GM18870 (cell line): ENCODE measurements at regions not wholly inside any gene's neighbourhood (a gene's known extent, or its start where the extent isn't known, plus 50 kb on each side); places are given as distances from the start of the nearest gene placed in this dataset.
"Not testable (repeated sequence)": the region's sequence is repeated elsewhere in the genome, so short reads cannot be mapped to it uniquely, and the experiment has no call there.

Source experiments
- ATAC-seq: cut with Tn5 transposase; IDR thresholded peaks from one replicate; pipeline ENCODE4 v1.9.1; 2021; ENCODE audit warnings: moderate library complexity; ENCODE audit not compliant: unreplicated experiment

DNA sequence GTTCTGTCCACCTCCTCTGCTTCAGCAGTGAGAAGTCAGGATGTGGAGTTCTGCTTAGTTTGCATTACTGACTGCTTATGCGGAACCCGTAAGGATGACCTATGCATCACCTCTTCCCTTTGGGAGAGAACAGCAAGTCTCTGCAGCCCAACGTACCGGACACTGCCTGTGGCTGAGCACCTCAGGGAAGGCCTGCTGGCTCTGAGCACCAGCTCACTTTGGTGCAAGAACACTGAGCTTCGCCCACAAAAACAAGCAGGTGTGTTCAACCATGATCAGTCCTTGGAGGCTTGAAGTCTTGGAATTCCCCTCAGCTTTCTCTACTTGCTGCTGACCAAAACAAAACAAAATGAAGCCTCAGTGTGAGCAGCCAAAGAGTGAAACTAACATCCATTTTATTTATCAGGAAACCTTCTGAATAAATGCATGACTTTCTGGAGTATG, 52.7 kb upstream of the NCK2 start:
- peak; percentile 80 for ATAC-seq

DNA sequence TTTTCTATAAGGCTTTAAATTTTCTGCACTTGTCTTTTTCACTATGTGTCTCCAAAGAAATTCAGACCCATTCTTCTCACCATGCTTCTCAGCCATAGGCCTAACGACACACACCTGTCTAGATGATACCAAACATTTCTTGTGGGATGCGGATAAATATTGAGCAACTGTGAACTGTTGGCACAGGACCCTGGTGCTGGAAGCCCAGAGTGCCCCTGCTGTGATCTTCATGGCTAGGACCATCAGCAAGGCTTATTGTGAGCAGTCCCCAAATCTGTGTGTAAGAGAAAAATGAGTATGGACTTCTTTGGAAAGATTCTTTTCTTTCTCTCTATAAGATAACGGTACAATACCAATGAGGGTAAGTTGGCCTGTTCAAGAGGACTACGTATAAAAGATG, 54.1 kb upstream of the NCK2 start:
- no peak for ATAC-seq

- ATAC-seq = no peak
These were observed 55.2 kb upstream of the NCK2 start for GRCh38 chr2:105689484-105689883.

DNA sequence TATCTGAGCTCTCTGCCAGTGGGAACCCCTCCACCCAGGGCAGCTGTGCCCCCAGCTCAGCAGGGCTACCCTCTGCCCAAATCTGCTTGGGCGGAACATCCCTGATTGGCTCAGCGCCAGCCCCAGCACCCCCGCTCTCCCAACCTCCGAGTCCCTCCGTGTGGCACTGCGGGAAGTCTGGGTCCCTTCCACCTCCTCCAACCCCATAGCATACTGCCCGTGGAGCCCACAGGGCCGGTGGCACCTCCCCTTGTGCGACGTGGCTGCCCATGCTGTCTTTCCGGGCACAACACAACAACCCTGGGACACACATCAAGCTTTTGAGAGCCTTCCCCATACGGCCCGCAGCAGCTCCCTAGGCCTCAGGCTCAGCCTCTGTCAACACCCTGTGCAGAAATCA, 55.8 kb upstream of the NCK2 start:
- ATAC-seq = no peak

GRCh38 chr2:105686588-105686987, 58.1 kb upstream of the NCK2 start:
- no peak for ATAC-seq

DNA sequence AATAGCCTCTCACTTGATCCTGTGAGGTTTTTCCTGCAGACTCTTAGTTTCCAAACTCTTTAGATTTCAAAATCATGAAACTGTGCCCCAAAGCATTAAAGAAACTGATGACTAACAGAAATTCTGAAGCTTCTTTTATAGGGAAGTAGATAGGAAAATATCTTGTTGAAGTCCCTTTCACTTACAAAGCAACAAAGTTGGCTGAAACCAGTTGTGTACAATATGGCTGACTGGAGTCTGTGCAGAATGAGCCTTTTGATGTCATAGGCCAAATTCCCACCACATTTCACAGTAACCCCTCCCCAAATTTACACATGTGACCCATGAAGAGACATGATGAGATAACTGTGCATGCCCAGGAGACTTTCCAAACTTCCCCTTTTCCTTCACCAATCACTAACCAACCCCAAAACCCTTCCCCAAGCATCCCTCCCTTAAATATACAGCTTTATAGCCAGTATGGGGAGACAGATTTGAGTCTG, 61.7 kb upstream of the NCK2 start:
- ATAC-seq = no peak

DNA sequence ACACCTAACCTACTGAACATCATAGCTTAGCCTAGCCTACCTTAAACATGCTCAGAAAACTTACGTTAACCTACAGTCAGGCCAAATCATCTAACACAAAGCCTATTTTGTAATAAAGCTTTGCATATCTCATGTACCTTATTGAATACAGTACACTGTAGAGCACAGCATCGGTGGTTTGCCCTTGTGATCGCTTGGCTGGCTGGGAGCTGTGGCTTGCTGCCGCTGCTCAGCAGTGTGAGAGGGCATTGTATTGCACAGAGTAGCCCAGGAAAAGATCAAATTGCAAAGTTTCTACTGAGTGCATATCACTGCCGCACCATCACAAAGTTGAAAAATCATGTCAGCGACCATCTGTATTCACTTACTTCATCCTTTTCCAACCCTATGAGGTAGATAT, 62.3 kb upstream of the NCK2 start:
- ATAC-seq = no peak

GRCh38 chr2:105681927-105682326, 62.8 kb upstream of the NCK2 start:
- ATAC-seq = no peak

DNA sequence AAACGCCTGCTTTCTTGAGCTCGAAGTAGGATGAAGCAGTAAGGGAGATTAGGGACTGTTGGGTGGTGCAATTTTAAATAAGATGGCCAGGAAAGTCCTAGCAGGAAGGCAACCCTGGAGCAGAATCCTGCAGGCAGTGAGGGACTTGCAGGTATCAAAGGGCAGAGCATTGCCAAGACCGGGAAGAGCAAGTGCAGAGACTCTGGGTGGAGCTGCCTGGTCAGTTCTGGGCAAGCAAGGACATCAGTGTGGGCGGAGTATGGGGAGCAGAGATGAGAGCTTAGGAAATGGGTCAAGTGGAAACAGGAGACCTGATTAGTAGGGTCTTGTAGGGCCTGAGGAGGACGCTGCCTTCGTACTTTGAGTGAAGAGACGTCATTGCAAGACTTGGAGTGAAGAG, 64.4 kb upstream of the NCK2 start:
- no peak for ATAC-seq

DNA sequence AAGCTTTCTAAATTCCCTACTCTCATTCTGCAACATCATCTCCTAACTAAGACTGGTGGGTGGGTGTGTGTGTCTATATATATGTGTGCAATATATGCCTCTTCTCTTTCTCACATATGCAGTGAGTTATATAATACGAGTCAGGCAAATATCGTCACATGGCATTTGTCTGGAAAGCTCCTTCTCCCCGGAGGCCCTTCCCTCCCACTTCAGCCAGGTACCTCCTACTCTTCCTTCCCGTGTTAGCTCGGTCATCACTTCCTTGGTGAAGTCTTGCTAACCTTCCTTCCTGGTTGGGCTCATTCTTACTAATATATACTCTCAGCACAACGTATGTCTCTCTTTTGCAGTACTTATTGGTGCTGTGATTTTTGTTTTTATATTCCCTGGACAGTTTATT, 66.4 kb upstream of the NCK2 start:
- no peak for ATAC-seq

GRCh38 chr2:105677901-105678300, 66.8 kb upstream of the NCK2 start:
- no peak for ATAC-seq

DNA sequence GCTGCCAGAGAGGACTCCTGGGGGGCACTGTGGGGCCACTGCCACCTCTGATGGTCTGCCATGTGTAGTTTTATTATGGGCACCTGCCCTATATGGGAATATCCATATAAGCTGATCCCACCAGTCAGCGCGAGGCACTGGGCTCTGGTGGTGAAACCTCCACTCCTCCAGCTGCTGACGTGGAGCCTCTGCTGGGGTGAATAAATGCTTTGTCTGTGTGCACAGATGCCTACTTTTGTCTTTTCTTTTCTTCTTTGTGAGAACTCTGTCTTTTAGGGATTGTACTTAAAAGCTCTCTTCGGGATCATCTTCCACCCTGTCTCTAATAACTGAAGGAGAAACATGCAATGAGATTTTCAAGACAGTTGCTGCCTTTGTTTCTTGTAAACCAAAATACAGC, 68.9 kb upstream of the NCK2 start:
- ATAC-seq = no peak

DNA sequence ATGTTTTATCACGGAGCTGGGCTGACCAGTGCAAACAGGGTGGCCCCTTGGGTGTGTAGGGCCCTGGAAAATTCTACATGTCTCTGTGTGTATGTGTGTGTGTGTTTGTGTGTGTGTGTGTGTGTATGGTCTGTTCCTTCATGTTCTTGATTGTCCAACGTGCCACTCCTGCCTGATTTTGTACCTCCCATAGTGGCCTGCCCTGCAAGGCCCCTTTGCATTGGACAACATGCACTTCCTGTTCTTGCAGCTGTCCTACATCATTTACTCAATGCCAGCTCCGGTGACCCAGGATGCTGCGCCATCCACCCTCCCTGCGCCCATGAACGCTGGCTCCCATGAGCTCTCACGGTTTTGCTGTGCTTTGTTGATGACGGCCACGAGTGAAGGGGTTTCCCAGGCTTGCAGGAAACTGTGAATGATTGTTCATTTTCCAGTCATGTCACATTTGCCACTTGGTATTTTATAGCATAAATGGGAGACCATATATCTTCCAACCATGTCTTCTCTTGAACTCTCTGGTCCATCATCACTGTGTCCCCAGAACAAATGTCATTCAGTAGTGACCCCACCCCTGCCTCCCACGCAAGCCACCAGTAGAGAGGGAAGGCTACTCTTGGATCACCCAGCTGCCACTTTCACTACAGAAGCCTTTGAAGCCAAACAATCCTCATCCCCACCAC, 69.7 kb upstream of the NCK2 start:
- no peak for ATAC-seq

DNA sequence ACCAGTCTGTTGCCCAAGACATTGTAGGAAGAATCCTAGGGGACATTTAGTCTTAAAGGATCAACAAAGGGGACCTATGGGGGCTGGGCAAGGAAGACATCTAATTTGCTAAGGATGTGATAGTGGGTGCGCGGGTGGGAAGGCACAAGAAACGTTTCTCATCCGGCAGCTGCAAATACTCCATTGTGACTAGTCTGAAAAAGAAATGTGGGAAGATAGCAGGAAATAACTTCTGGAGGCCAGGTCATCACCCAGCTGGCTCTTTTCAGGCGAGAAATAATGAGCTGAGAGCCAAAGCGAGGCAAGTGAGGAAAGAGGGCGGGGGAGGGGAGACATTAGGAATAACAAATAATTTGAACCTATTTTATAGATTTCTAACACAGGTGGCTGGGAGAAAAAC, 70.3 kb upstream of the NCK2 start:
- no peak for ATAC-seq

DNA sequence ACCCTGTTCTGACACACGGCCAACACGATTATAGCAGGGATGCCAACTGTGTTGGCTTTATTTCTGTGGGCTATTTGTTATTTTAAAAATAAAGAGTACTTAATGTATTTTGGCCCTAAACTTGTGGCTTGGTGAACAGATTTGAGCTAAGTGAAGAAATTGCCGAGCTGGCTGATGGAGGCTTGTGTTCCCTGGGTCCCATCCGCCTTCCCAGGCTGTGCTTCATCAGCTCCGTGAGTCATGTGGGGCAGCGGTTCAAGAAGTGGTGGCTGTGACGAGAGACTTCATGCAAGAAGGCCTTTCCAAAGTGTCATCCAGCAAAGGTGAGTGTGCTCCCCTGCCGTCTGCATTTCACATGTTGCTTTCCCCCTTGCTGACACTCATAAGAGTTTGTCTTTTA, 73.6 kb upstream of the NCK2 start:
- no peak for ATAC-seq

DNA sequence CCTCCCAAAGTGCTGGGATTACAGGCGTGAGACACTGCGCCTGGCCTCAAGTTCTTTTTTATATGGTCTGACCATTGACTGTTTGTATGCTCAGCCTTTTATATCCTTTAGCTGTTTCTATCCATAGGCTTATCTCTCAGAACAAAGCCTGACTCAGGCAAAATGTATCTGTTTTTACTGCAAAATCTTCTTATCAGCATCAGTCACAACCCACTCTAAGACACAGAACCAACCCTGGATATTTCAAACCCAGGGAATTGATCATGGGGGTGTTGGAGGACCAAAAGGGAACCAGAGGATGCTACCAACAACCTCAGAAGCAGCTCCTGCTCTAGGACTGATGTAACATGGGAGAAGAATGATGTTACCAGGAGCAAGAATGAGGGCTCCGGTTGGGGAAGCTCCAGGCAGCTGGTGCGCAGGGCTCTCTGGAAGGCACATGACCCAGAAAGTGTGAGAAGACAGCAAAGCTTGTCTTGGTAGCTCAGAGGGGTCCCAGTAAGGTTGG, 75.3 kb upstream of the NCK2 start:
- ATAC-seq = no peak

- no peak for ATAC-seq
These were observed 79.2 kb upstream of the NCK2 start for GRCh38 chr2:105665480-105665879.

DNA sequence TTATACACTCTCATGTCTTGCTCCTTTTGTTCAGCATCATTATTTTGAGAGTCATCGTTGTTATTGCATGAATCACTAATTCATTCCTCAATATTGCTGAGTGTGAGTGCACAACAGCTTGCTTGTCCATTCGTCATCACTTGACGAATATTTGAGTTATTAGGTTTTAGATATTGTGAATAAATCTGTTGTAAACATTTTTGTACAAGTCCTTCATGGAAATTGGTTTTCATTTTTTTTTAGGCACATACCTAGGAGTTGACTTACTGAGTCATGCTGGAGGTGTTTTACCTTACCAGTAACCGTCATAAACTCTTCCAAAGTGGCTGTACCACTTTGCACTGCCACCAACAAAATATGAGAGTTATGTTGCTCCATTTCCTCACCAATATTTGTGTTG, 84.2 kb upstream of the NCK2 start:
- no peak for ATAC-seq

DNA sequence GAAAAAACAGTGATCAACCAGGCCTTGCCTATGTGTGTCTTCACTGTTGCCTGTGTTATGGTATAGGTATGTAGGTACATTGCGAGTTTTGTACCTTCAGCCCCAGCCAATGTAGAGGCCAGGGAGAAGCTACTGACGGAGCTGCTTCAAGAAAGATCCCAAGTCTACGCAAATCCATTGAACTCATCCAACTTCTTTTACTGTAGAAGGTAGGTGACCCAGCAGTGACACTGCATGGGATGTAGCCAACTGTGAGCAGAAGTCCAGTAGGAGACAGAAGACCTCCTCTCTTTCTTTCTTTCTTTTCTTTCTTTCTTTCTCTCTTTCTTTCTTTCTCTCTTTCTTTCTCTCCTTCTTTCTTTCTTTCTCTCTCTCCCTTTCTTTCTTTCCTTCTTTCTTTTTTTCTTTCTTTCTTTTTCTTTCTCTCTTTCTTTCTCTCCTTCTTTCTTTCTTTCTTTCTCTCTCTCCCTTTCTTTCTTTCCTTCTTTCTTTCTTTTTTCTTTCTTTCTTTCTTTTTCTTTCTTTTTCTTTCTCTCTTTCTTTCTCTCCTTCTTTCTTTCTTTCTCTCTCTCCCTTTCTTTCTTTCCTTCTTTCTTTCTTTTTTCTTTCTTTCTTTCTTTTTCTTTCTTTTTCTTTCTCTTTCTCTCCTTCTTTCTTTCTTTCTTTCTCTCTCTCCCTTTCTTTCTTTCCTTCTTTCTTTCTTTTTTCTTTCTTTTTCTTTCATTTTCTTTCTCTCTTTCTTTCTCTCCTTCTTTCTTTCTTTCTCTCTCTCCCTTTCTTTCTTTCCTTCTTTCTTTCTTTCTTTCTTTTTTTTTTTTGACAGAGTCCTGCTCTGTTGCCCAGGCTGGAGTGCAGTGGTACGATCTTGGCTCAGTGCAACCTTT, 88.7 kb upstream of the NCK2 start:
- not testable (repeated sequence) for ATAC-seq

- ATAC-seq = no peak
These were observed 89.5 kb upstream of the NCK2 start for GRCh38 chr2:105655244-105655643.

- no peak for ATAC-seq
These were observed 90.2 kb upstream of the NCK2 start for GRCh38 chr2:105654474-105655004.

DNA sequence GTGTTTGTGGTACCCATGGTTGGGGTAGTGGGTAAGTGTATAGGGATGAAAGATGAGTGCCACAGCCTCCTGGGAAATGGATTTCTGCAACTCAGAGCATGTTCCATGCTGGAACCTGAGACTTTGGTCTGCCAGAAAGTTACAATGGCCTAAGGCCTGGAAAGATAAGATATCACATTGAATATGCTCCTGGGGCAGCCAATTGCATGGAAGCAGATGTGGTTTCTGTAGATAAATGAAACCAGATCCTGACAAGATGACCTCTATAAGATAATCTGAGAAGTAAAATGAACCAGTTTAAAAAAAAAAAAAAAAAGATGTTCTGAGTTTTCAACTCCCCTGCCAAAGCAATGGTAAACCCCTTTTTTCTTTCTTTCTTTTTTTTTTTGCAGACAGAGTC, 91.4 kb upstream of the NCK2 start:
- no peak for ATAC-seq
